Astrocyte (in vitro differentiated cells and primary cell): ENCODE measurements at regions not wholly inside any gene's neighbourhood (a gene's known extent, or its start where the extent isn't known, plus 50 kb on each side); places are given as distances from the start of the nearest gene placed in this dataset.
A peak's percentile ranks its signal among the peaks of the same experiment; 100 is the strongest.

Experiments used
- DNase-seq: peaks from one replicate; pipeline ENCODE4 v3.0.0-alpha.2; 2010; ENCODE audit warnings: low read depth
- FAIRE-seq: peaks from 2 replicates; lab custom pipeline; 2011; peaks lifted over from hg19 to GRCh38; lab: Jason Lieb, UNC
- H2AFZ ChIP-seq: 2 replicates; pipeline ENCODE4 v1.6.0; 2012; ENCODE audit warnings: low read depth, low read length, inconsistent platforms
- H3K27ac ChIP-seq: 2 replicates; pipeline ENCODE4 v1.5.1; 2011; ENCODE audit warnings: low read depth, low read length, inconsistent platforms
- H3K27me3 ChIP-seq: 2 replicates; pipeline ENCODE4 v1.6.0; 2011; ENCODE audit warnings: low read length, inconsistent platforms; ENCODE audit not compliant: insufficient read depth
- H3K36me3 ChIP-seq: 2 replicates; pipeline ENCODE4 v1.5.1; 2011; ENCODE audit warnings: low read length, inconsistent platforms; ENCODE audit not compliant: insufficient read depth
- H3K4me1 ChIP-seq: 2 replicates; pipeline ENCODE4 v1.5.1; 2011; ENCODE audit warnings: low read length, inconsistent platforms; ENCODE audit not compliant: insufficient read depth
- H3K4me2 ChIP-seq: 2 replicates; pipeline ENCODE4 v1.6.0; 2012; ENCODE audit warnings: low read length, inconsistent platforms
- H3K4me3 ChIP-seq: 2 replicates; pipeline ENCODE4 v1.5.1; 2011; ENCODE audit warnings: low read depth, mild to moderate bottlenecking, low read length, inconsistent platforms; ENCODE audit not compliant: insufficient read depth
- H3K79me2 ChIP-seq: 2 replicates; pipeline ENCODE4 v1.6.0; 2012; ENCODE audit warnings: mild to moderate bottlenecking, low read length, inconsistent platforms; ENCODE audit not compliant: insufficient read depth
- H3K9ac ChIP-seq: 2 replicates; pipeline ENCODE4 v1.6.0; 2012; ENCODE audit warnings: mild to moderate bottlenecking, low read length, inconsistent platforms
- H3K9me3 ChIP-seq: 2 replicates; pipeline ENCODE4 v1.5.1; 2012; ENCODE audit warnings: low read depth, mild to moderate bottlenecking, low read length, inconsistent platforms; ENCODE audit not compliant: insufficient read depth
- H4K20me1 ChIP-seq: 2 replicates; pipeline ENCODE4 v1.6.0; 2012; ENCODE audit warnings: low read length, inconsistent platforms; ENCODE audit not compliant: insufficient read depth
- H3K27ac Mint-ChIP-seq: one replicate; pipeline ENCODE4 v1.8.0; 2021; ENCODE audit warnings: mild to moderate bottlenecking, mixed read lengths; ENCODE audit not compliant: unreplicated experiment
- H3K27me3 Mint-ChIP-seq: one replicate; pipeline ENCODE4 v1.8.0; 2021; ENCODE audit warnings: low read depth, mixed read lengths; ENCODE audit not compliant: unreplicated experiment
- H3K36me3 Mint-ChIP-seq: one replicate; pipeline ENCODE4 v1.8.0; 2021; ENCODE audit warnings: low read depth, mixed read lengths; ENCODE audit not compliant: unreplicated experiment
- H3K4me1 Mint-ChIP-seq: one replicate; pipeline ENCODE4 v1.8.0; 2021; ENCODE audit warnings: low read depth, mixed read lengths; ENCODE audit not compliant: unreplicated experiment
- H3K4me3 Mint-ChIP-seq: one replicate; pipeline ENCODE4 v1.8.0; 2021; ENCODE audit warnings: mild to moderate bottlenecking, moderate library complexity, mixed read lengths; ENCODE audit not compliant: unreplicated experiment
- H3K9me3 Mint-ChIP-seq: one replicate; pipeline ENCODE4 v1.8.0; 2021; ENCODE audit warnings: mild to moderate bottlenecking, mixed read lengths; ENCODE audit not compliant: unreplicated experiment
- CTCF ChIP-seq: IDR thresholded peaks from 2 replicates; pipeline ENCODE4 v1.5.1; 2011; ENCODE audit warnings: low read depth, mild to moderate bottlenecking, inconsistent platforms, low read length, moderate library complexity; ENCODE audit not compliant: insufficient read depth
- EZH2 ChIP-seq: IDR thresholded peaks from 2 replicates; pipeline ENCODE4 v1.6.1; 2012; ENCODE audit warnings: mild to moderate bottlenecking, low read length, inconsistent platforms; ENCODE audit not compliant: insufficient read depth

GRCh38 chr9:115643948-115644727, 509.5 kb upstream of the PAPPA start:
- Mint-ChIP-seq H3K4me3 (no peak overlapping the region), H3K4me1 (peaks cover 23% of the 10 kb centered on the region), H3K36me3 (no peaks in the 10 kb centered on the region), H3K27ac (peak overlapping the region; percentile 24), H3K27me3 (no peaks in the 10 kb centered on the region), H3K9me3 (no peaks in the 10 kb centered on the region)
- Histone ChIP-seq H3K4me2 (no peak overlapping the region), H2AFZ (no peak overlapping the region), H3K9ac (no peak overlapping the region), H3K4me1 (peaks cover 11% of the 10 kb centered on the region), H4K20me1 (no peaks in the 10 kb centered on the region), H3K27ac (no peak overlapping the region), H3K4me3 (no peak overlapping the region), H3K79me2 (no peaks in the 10 kb centered on the region), H3K36me3 (no peaks in the 10 kb centered on the region), H3K27me3 (no peaks in the 10 kb centered on the region), H3K9me3 (peaks cover 2% of the 10 kb centered on the region)
- DNase-seq: peak; percentile 12
- no peak for FAIRE-seq
- TF ChIP-seq CTCF: no peak
- TF ChIP-seq EZH2: no peak

- H3K9ac ChIP-seq: peak overlapping the region; percentile 82
- FAIRE-seq: peak; percentile 17
These were observed 503.6 kb upstream of the PAPPA start for GRCh38 chr9:115649991-115650472.

More at GRCh38 chr9:115649991-115650472, 503.6 kb upstream of the PAPPA start:
- no peaks in the 10 kb centered on the region for H4K20me1 ChIP-seq
- H3K9me3 Mint-ChIP-seq: no peaks in the 10 kb centered on the region
- peak overlapping the region; percentile 61 for H3K4me2 ChIP-seq
- H3K27ac Mint-ChIP-seq: peak overlapping the region; percentile 97
- peak; percentile 96 for DNase-seq
- peaks cover 36% of the 10 kb centered on the region for H3K4me1 Mint-ChIP-seq
- no peaks in the 10 kb centered on the region for H3K79me2 ChIP-seq
- peaks cover 2% of the 10 kb centered on the region for H3K9me3 ChIP-seq
- H3K27me3 Mint-ChIP-seq: no peaks in the 10 kb centered on the region
- no peak overlapping the region for H3K4me3 ChIP-seq
- peaks cover 27% of the 10 kb centered on the region for H3K4me1 ChIP-seq
- H3K27ac ChIP-seq: peak overlapping the region; percentile 98
- H2AFZ ChIP-seq: peak overlapping the region; percentile 25
- H3K36me3 ChIP-seq: no peaks in the 10 kb centered on the region
- no peaks in the 10 kb centered on the region for H3K36me3 Mint-ChIP-seq
- TF ChIP-seq CTCF (no peak), EZH2 (no peak)
- no peak overlapping the region for H3K4me3 Mint-ChIP-seq
- no peaks in the 10 kb centered on the region for H3K27me3 ChIP-seq
